ENCODE measurements at regions not wholly inside any gene's neighbourhood (a gene's known extent, or its start where the extent isn't known, plus 50 kb on each side); places are given as distances from the start of the nearest gene placed in this dataset.

DNA sequence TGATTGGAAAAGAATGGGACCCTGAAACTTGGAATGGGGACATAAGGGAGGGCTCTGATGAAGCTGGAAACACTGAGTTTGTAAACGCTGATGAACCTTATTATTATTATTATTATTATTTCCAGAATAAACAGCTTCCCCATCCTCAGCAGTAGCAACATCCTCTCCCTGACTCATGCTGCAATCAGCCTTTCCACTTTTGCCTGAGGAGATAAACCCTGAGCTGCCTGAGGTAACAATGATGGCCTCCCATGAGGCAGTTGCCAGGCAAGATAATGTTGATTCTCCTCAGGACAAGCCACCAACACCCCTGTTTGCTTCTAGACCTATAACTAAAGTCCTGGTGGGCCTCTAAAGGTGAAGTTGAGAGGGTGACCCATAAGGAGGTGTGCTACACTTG lies 139.2 kb upstream of the ATP10B start:
- Mint-ChIP-seq H3K4me3 (no peak overlapping the region), H3K9me3 (ENCODE audit: low read depth) (no peaks in the 10 kb centered on the region), H3K36me3 (no peaks in the 10 kb centered on the region), H3K27me3 (no peaks in the 10 kb centered on the region), H3K4me1 (no peaks in the 10 kb centered on the region), H3K27ac (no peak overlapping the region)
- CTCF ChIA-PET, result no interaction called here
- DNase-seq, result no peak
- ATAC-seq, result no peak

DNA sequence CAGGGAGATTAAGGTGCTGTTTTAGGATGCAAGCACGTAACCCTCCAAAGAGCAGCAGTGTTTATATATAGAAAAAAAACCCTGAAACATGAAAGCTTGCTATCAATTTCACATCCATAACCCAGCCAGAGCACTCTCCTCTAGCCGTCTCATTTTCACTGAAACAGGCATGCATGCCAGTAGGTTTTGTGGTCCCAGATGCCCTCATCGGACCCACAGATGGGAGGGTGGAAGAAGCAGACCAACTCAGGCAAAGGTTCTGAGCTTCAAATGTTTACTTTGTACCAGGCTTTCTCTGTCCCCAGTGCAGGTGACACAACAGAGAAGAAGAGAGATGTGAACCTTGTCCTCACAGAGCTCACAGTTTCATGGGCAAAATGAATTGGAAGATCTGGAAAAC lies 127.4 kb upstream of the ATP10B start:
- CTCF ChIA-PET, result no interaction called here
- ATAC-seq, result no peak
- no peaks in the 10 kb centered on the region for H3K27me3 Mint-ChIP-seq

DNA sequence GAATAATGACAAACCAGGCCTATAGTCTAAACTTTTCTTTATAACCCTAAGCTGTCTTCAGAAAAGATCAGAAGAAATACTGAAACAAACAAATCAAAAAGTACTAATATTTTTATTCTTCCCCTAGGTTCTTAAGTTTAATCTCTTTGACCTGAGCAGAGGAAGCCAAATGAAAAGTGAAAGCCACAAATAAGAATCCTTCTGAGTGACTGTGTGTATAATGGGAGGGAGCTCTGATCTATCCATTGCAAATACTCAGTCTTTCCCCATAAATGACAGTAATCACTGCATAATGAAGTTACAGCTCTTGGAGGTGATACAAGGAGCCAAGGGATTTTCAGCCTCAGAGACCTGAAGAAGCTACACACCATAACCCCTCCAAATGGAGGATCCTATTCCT lies 126.9 kb upstream of the ATP10B start:
- H3K4me1 Mint-ChIP-seq, result no peaks in the 10 kb centered on the region
- H3K27ac Mint-ChIP-seq, result no peak overlapping the region
- no peak overlapping the region for H3K4me3 Mint-ChIP-seq
- no peaks in the 10 kb centered on the region for H3K27me3 Mint-ChIP-seq
- no peaks in the 10 kb centered on the region for H3K9me3 Mint-ChIP-seq (ENCODE audit: low read depth)
- ATAC-seq (no peak), DNase-seq (no peak)
- no peaks in the 10 kb centered on the region for H3K36me3 Mint-ChIP-seq
- CTCF ChIA-PET, result no interaction called here

More for the DNA sequence above, 127.4 kb upstream of the ATP10B start:
- Mint-ChIP-seq H3K27ac (no peak overlapping the region), H3K4me3 (no peak overlapping the region), H3K4me1 (no peaks in the 10 kb centered on the region), H3K36me3 (no peaks in the 10 kb centered on the region), H3K9me3 (ENCODE audit: low read depth) (no peaks in the 10 kb centered on the region)
- no peak for DNase-seq

DNA sequence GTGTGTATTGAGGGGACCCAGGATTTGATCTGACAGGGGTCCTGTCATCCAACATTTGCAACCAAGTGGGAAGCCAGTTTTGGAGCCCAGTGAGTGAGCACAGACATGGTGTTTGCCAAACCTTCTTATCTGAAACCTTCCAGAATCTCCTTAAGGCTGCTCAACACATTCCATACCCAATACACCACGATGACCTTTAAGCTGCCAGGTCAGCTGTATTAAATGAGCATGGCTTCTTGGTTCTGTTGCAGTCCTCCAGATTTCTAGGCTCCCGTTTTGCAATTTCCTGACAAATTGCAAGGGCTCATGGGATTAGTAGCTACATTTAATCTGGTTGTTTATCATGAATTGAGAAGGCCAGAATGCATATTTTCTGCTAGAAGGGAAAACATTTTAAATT lies 124.2 kb upstream of the ATP10B start:
- Mint-ChIP-seq H3K36me3 (no peaks in the 10 kb centered on the region), H3K27me3 (no peaks in the 10 kb centered on the region), H3K27ac (no peak overlapping the region), H3K9me3 (ENCODE audit: low read depth) (no peaks in the 10 kb centered on the region), H3K4me1 (no peaks in the 10 kb centered on the region), H3K4me3 (no peak overlapping the region)
- no peak for ATAC-seq
- CTCF ChIA-PET, result no interaction called here
- DNase-seq, result no peak

DNA sequence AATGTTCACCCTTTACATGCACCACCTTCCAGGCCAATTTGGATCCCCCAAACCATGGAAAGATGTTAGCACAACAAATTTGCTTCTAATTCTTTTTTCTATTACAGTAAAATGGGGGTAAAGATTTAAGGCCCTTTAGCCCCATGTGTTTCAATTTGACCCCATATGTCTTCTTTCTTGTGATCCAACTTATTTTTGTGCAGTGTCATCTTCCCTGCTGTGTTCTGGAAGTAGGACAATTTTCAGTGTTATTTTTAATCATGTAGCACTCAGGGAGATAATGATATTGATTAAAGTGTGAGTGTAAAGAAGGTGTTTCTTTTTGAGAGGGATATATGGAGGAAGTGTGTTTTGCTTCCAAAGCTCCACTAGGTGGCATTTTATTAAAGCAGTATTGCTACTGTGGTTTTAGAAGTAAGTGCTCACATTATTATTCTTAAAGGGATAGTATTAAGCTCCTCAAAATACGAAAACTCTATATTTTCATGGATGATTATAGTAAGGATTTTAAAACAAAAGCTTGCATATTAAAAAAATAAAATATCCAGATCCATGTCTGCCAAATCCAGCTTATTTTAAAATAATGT lies 118.7 kb upstream of the ATP10B start:
- no peaks in the 10 kb centered on the region for H3K9me3 Mint-ChIP-seq (ENCODE audit: low read depth)
- peaks cover 3% of the 10 kb centered on the region for H3K27me3 Mint-ChIP-seq
- no peaks in the 10 kb centered on the region for H3K36me3 Mint-ChIP-seq
- DNase-seq (no peak), ATAC-seq (no peak)
- H3K4me3 Mint-ChIP-seq, result no peak overlapping the region
- CTCF ChIA-PET, result interaction anchor here (0.8 kb wide), 1 partner anchor 11 kb away, joined by 3 read pairs; no protein-coding TSS in a partner anchor
- H3K27ac Mint-ChIP-seq, result no peak overlapping the region
- H3K4me1 Mint-ChIP-seq, result no peaks in the 10 kb centered on the region

DNA sequence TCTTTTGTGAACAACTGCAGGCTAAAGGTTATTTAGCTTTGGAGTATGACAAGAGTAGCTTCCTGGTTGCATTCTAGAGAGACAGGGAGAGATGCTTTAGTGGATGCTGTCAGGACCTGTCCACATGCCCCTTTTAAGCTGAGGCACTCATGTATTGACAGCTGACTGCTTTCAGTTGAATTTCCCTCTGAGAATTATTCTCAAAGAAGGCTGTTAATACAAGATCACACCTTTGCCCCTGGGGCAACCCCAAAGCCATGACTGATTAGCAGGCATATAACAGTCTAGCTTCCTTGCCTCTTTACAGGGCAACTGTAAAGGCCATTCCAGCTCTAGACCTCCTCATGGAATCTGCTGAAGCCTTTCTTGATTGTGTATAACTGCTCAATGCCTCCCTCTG lies 117.6 kb upstream of the ATP10B start:
- H3K9me3 Mint-ChIP-seq (ENCODE audit: low read depth), result no peaks in the 10 kb centered on the region
- DNase-seq (no peak), ATAC-seq (no peak)
- no peak overlapping the region for H3K27ac Mint-ChIP-seq
- no peaks in the 10 kb centered on the region for H3K4me1 Mint-ChIP-seq
- CTCF ChIA-PET, result no interaction called here
- H3K4me3 Mint-ChIP-seq, result no peak overlapping the region
- peaks cover 3% of the 10 kb centered on the region for H3K27me3 Mint-ChIP-seq
- no peaks in the 10 kb centered on the region for H3K36me3 Mint-ChIP-seq

DNA sequence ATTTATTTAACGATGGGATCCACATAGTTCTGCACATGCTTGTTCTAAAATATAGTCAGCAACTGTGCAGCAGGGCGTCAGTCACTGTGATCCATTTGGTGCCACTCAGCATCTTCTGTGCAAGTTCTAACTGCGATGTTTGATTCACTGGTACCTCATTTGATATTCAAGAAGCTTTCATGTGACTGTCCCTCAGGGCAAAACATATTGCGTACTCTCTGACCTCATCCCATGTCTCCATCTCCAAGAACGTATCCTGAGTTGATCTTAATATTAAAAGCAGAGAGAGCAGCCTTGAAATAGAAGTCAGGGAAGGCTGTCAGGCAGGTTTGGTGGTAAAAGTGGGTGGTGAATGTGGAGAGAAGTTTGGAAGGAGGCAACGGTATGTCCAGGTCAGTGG lies 116.5 kb upstream of the ATP10B start:
- H3K4me1 Mint-ChIP-seq, result no peaks in the 10 kb centered on the region
- no peak overlapping the region for H3K27ac Mint-ChIP-seq
- H3K36me3 Mint-ChIP-seq, result no peaks in the 10 kb centered on the region
- DNase-seq, result no peak
- CTCF ChIA-PET, result no interaction called here
- no peak overlapping the region for H3K4me3 Mint-ChIP-seq
- peaks cover 5% of the 10 kb centered on the region for H3K27me3 Mint-ChIP-seq
- no peaks in the 10 kb centered on the region for H3K9me3 Mint-ChIP-seq (ENCODE audit: low read depth)
- no peak for ATAC-seq

DNA sequence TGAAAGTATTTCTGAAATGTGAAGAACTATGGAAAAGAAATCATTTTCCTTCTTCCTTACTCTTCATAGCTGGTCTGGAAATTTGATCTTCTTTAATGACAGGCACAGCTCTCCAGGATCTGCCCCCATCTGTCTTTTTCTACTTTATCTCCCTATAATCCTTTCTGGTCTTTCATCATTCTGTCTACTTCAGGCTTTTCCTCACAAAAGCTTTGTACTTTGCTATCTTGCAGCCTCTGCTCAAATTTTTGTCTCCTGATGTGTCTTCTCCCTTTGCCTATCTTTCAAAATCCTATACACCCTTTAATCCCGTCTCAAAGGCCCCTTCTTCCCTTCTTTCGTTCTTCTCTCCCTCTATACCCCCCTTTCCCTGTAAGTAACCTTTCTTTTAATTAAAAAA lies 114.9 kb upstream of the ATP10B start:
- no peak for ATAC-seq
- no peaks in the 10 kb centered on the region for H3K36me3 Mint-ChIP-seq
- DNase-seq, result no peak
- no peak overlapping the region for H3K27ac Mint-ChIP-seq
- no peaks in the 10 kb centered on the region for H3K4me1 Mint-ChIP-seq
- no peak overlapping the region for H3K4me3 Mint-ChIP-seq
- CTCF ChIA-PET, result no interaction called here
- H3K9me3 Mint-ChIP-seq (ENCODE audit: low read depth), result no peaks in the 10 kb centered on the region
- peaks cover 5% of the 10 kb centered on the region for H3K27me3 Mint-ChIP-seq

DNA sequence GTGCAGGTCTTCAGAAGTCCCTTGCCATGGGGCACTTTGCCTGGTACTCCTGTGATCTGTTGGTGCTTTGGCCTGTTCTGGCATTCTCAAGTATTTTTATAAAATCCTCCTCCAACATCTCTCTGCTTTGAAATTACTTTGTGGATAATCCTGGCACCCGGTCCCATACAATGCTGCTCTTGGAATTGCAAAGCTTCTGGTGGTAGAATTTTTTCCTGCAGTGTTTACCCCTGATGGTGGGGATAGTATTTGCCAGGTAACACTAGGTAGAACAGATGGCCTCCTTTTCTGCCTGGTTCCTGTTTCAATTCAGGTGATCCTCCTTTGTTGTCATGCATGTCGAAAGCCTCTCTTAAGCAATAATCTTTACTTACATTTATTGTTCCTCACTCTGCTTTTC lies 109.8 kb upstream of the ATP10B start:
- Mint-ChIP-seq H3K36me3 (no peaks in the 10 kb centered on the region), H3K27ac (no peak overlapping the region), H3K4me3 (no peak overlapping the region), H3K27me3 (peaks cover 4% of the 10 kb centered on the region), H3K4me1 (no peaks in the 10 kb centered on the region), H3K9me3 (ENCODE audit: low read depth) (no peaks in the 10 kb centered on the region)
- CTCF ChIA-PET, result no interaction called here
- no peak for DNase-seq
- ATAC-seq, result no peak

DNA sequence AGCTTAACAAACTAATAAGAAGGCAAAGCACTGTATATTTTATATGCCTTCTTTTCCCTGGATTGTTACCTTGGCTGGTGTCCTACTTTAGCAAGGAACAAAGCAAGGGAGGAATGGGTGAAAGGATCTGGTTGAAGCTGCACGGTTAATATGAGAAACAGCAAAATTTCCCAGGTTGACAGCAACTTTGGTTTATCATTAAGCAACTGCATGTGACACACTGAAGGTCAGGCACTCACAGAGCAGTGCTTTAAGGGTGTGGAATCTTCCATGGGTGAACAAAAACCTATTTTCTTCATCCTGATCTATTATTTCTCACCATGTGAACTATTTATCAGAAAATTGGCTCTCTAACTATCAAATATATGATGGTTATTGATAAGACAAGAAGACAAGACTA lies 109.0 kb upstream of the ATP10B start:
- peaks cover 4% of the 10 kb centered on the region for H3K27me3 Mint-ChIP-seq
- H3K9me3 Mint-ChIP-seq (ENCODE audit: low read depth), result no peaks in the 10 kb centered on the region
- H3K27ac Mint-ChIP-seq, result no peak overlapping the region
- CTCF ChIA-PET, result no interaction called here
- DNase-seq (no peak), ATAC-seq (no peak)
- no peaks in the 10 kb centered on the region for H3K36me3 Mint-ChIP-seq
- H3K4me1 Mint-ChIP-seq, result no peaks in the 10 kb centered on the region
- no peak overlapping the region for H3K4me3 Mint-ChIP-seq

DNA sequence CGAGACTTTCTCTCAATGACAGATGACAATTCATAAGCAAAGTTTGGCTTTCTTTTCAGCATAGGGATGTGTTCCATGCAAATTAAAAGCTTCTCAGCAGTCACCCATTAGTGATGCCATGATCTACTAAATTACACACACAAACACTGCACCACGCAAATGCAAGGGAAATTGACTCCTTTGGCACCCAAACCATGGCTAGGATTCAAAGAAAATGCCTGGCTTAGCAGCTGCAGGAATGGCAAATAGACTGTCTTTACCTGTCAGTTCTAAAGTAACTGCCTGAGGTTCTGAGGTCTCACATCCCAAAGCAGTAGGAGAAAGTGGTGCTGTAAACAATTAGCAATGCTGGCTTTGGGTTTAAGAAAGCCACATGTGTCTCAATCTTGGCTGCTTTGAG lies 108.6 kb upstream of the ATP10B start:
- no peak overlapping the region for H3K27ac Mint-ChIP-seq
- H3K27me3 Mint-ChIP-seq, result peaks cover 4% of the 10 kb centered on the region
- H3K4me1 Mint-ChIP-seq, result no peaks in the 10 kb centered on the region
- DNase-seq (no peak), ATAC-seq (no peak)
- H3K9me3 Mint-ChIP-seq (ENCODE audit: low read depth), result no peaks in the 10 kb centered on the region
- H3K4me3 Mint-ChIP-seq, result no peak overlapping the region
- CTCF ChIA-PET, result no interaction called here
- H3K36me3 Mint-ChIP-seq, result no peaks in the 10 kb centered on the region

DNA sequence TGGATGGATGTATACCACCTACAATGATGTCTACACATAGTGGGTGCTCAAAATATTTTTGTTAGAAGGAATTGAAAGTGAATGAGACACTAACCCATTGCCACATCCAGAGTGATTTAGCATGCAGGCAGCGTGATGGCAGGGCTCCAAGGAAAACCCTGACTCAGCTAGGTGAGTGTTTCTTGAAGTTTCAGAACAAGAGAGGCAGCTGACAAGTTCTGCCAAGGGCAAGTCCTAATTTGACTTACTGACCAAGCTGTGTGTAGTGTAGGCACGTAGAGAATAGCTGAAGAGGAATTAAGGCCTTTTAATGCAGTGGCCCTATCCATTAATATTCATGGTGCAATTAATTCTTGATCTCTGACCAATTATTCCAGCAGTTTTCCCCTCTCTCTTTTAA lies 107.8 kb upstream of the ATP10B start:
- no peaks in the 10 kb centered on the region for H3K36me3 Mint-ChIP-seq
- H3K27ac Mint-ChIP-seq, result no peak overlapping the region
- no peak for ATAC-seq
- no peak for DNase-seq
- H3K4me1 Mint-ChIP-seq, result no peaks in the 10 kb centered on the region
- H3K4me3 Mint-ChIP-seq, result no peak overlapping the region
- H3K9me3 Mint-ChIP-seq (ENCODE audit: low read depth), result no peaks in the 10 kb centered on the region
- CTCF ChIA-PET, result no interaction called here
- H3K27me3 Mint-ChIP-seq, result peaks cover 4% of the 10 kb centered on the region

DNA sequence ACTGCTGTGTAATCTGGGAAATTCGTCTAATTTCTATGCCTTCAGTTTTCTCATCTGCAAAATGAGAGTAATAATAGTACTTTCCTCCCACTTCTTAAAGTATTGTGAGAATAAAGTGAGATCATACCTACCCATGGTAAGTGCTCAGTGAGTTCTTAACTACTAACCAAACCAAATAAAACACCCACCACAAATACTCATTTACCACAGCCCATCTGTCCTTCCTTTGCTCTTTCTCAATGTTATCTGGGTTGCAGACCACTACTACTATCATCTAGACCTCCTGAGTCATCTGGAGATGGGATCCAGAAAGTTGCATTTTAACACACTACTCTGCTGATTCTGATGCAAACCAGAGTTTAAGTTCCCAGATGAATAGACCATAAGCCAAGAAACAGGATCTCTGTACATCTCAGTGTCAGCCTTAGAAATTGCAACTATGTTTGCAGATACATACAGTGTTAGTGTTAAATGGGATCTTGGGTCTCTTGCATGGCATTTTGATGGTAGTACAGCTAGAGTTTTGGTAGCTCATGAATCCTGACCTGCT lies 105.4 kb upstream of the ATP10B start:
- Mint-ChIP-seq H3K27ac (no peak overlapping the region), H3K9me3 (ENCODE audit: low read depth) (no peaks in the 10 kb centered on the region), H3K27me3 (peaks cover 4% of the 10 kb centered on the region), H3K4me1 (no peaks in the 10 kb centered on the region), H3K36me3 (no peaks in the 10 kb centered on the region), H3K4me3 (no peak overlapping the region)
- no peak for DNase-seq
- CTCF ChIA-PET, result no interaction called here
- no peak for ATAC-seq

DNA sequence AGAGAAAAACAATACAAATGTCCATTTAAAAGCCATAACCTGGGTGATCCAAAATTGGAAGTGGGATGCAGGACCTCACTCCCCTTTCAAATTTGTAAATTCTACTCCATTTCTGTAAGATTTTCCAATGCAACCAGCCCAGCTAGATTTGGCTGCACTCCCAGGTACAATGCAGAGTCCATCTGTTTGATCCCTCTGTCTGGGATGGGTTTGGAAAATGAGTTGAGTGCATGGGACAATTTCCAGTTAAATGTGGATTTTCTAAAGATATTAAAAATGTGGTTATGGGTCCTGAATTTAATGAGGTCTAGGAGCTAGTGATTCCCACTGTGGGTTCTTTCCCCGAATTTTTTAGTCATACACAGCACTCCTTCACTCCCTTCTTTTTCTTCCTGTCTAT lies 104.0 kb upstream of the ATP10B start:
- CTCF ChIA-PET, result no interaction called here
- Mint-ChIP-seq H3K36me3 (no peaks in the 10 kb centered on the region), H3K27ac (no peak overlapping the region), H3K27me3 (peaks cover 2% of the 10 kb centered on the region), H3K4me3 (no peak overlapping the region), H3K4me1 (no peaks in the 10 kb centered on the region), H3K9me3 (ENCODE audit: low read depth) (no peaks in the 10 kb centered on the region)
- no peak for DNase-seq
- ATAC-seq, result no peak

DNA sequence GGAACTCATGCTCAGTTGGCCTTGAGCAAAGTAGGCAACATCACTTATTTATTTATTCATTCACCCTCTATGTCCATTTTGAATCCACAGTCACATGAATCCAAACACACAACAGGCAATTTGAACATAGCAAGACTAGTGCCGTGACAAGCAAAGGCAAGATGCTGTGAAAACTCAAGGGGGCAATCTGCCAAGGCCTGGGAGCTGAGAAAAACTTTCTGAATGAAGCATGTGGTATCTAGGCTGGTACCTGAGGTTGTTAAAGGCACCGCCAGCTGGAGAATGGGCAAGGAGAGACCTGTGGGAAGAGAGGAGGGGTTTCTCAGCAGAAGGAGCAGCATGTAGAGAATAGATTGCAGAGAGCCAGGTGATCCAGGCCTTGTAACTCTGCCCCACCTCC lies 98.3 kb upstream of the ATP10B start:
- no peak overlapping the region for H3K4me3 Mint-ChIP-seq
- peaks cover 3% of the 10 kb centered on the region for H3K9me3 Mint-ChIP-seq (ENCODE audit: low read depth)
- H3K27ac Mint-ChIP-seq, result no peak overlapping the region
- DNase-seq, result no peak
- H3K4me1 Mint-ChIP-seq, result no peaks in the 10 kb centered on the region
- H3K27me3 Mint-ChIP-seq, result peaks cover 4% of the 10 kb centered on the region
- CTCF ChIA-PET, result no interaction called here
- H3K36me3 Mint-ChIP-seq, result no peaks in the 10 kb centered on the region
- ATAC-seq, result no peak

Data from activated CD8-positive, alpha-beta memory T cell treated with anti-CD3 and anti-CD28 coated beads, Interleukin-2, amount 10 ng/mL, durations not matched to agents 7 days and 5 days (primary cell).